ENCODE measurements at regions not wholly inside any gene's neighbourhood (a gene's known extent, or its start where the extent isn't known, plus 50 kb on each side); places are given as distances from the start of the nearest gene placed in this dataset.

DNA sequence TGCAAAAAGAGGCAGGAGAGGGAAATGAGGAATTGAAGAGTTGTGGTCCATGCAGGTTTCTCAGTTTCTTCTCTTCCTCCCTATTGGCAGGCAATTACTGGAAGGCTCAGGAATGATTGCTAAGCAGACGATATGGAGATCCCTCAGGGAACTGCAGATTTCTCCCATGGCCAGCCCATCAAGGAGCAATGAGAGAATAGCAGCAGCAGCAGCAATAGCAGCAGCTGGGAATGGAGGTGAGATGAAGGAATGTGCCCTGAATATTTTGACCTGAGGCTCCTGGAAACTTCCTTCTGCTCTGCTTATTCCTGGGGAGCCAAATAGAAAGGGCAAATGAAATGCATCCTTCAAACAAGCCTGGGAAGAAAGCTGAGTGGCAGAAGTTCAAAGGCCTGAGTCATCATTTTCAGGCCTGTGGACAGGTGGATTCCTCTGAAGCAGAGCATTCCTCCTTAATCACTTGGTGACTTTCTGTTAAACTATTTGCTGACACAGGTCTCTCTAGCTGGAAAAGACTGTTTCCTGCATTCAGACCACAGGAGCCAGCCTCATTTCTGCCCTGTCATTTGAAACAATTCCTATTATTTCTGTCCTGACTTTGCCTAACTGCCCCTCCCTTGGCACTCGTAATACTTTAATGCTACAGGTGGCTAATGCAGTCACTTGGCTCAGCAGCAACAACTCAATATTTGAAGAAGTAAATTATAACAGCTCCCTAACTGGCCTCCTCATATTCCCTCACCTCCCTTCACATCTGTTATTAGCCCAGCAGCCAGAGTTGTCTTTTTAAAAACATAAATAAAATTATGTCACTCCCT is 146.9 kb upstream of the GADL1 start:
- TF ChIP-seq, protein P1, sequence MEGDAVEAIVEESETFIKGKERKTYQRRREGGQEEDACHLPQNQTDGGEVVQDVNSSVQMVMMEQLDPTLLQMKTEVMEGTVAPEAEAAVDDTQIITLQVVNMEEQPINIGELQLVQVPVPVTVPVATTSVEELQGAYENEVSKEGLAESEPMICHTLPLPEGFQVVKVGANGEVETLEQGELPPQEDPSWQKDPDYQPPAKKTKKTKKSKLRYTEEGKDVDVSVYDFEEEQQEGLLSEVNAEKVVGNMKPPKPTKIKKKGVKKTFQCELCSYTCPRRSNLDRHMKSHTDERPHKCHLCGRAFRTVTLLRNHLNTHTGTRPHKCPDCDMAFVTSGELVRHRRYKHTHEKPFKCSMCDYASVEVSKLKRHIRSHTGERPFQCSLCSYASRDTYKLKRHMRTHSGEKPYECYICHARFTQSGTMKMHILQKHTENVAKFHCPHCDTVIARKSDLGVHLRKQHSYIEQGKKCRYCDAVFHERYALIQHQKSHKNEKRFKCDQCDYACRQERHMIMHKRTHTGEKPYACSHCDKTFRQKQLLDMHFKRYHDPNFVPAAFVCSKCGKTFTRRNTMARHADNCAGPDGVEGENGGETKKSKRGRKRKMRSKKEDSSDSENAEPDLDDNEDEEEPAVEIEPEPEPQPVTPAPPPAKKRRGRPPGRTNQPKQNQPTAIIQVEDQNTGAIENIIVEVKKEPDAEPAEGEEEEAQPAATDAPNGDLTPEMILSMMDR (conservative IDR thresholded peaks at IDR 0.05; ENCODE audit: low read length): no peak
- no peak for TF ChIP-seq EZH2phosphoT487 (IDR thresholded peaks at IDR 0.05; ENCODE audit: borderline replicate concordance)

Measured in Loucy (cell line).